Astrocyte (in vitro differentiated cells and primary cell): ENCODE measurements at regions not wholly inside any gene's neighbourhood (a gene's known extent, or its start where the extent isn't known, plus 50 kb on each side); places are given as distances from the start of the nearest gene placed in this dataset.

Experiments
- DNase-seq: peaks from one replicate; pipeline ENCODE4 v3.0.0-alpha.2; 2010; ENCODE audit warnings: low read depth
- FAIRE-seq: peaks from 2 replicates; lab custom pipeline; 2011; peaks lifted over from hg19 to GRCh38; lab: Jason Lieb, UNC
- H2AFZ ChIP-seq: 2 replicates; pipeline ENCODE4 v1.6.0; 2012; ENCODE audit warnings: low read depth, low read length, inconsistent platforms
- H3K27ac ChIP-seq: 2 replicates; pipeline ENCODE4 v1.5.1; 2011; ENCODE audit warnings: low read depth, low read length, inconsistent platforms
- H3K27me3 ChIP-seq: 2 replicates; pipeline ENCODE4 v1.6.0; 2011; ENCODE audit warnings: low read length, inconsistent platforms; ENCODE audit not compliant: insufficient read depth
- H3K36me3 ChIP-seq: 2 replicates; pipeline ENCODE4 v1.5.1; 2011; ENCODE audit warnings: low read length, inconsistent platforms; ENCODE audit not compliant: insufficient read depth
- H3K4me1 ChIP-seq: 2 replicates; pipeline ENCODE4 v1.5.1; 2011; ENCODE audit warnings: low read length, inconsistent platforms; ENCODE audit not compliant: insufficient read depth
- H3K4me2 ChIP-seq: 2 replicates; pipeline ENCODE4 v1.6.0; 2012; ENCODE audit warnings: low read length, inconsistent platforms
- H3K4me3 ChIP-seq: 2 replicates; pipeline ENCODE4 v1.5.1; 2011; ENCODE audit warnings: low read depth, mild to moderate bottlenecking, low read length, inconsistent platforms; ENCODE audit not compliant: insufficient read depth
- H3K79me2 ChIP-seq: 2 replicates; pipeline ENCODE4 v1.6.0; 2012; ENCODE audit warnings: mild to moderate bottlenecking, low read length, inconsistent platforms; ENCODE audit not compliant: insufficient read depth
- H3K9ac ChIP-seq: 2 replicates; pipeline ENCODE4 v1.6.0; 2012; ENCODE audit warnings: mild to moderate bottlenecking, low read length, inconsistent platforms
- H3K9me3 ChIP-seq: 2 replicates; pipeline ENCODE4 v1.5.1; 2012; ENCODE audit warnings: low read depth, mild to moderate bottlenecking, low read length, inconsistent platforms; ENCODE audit not compliant: insufficient read depth
- H4K20me1 ChIP-seq: 2 replicates; pipeline ENCODE4 v1.6.0; 2012; ENCODE audit warnings: low read length, inconsistent platforms; ENCODE audit not compliant: insufficient read depth
- H3K27ac Mint-ChIP-seq: one replicate; pipeline ENCODE4 v1.8.0; 2021; ENCODE audit warnings: mild to moderate bottlenecking, mixed read lengths; ENCODE audit not compliant: unreplicated experiment
- H3K27me3 Mint-ChIP-seq: one replicate; pipeline ENCODE4 v1.8.0; 2021; ENCODE audit warnings: low read depth, mixed read lengths; ENCODE audit not compliant: unreplicated experiment
- H3K36me3 Mint-ChIP-seq: one replicate; pipeline ENCODE4 v1.8.0; 2021; ENCODE audit warnings: low read depth, mixed read lengths; ENCODE audit not compliant: unreplicated experiment
- H3K4me1 Mint-ChIP-seq: one replicate; pipeline ENCODE4 v1.8.0; 2021; ENCODE audit warnings: low read depth, mixed read lengths; ENCODE audit not compliant: unreplicated experiment
- H3K4me3 Mint-ChIP-seq: one replicate; pipeline ENCODE4 v1.8.0; 2021; ENCODE audit warnings: mild to moderate bottlenecking, moderate library complexity, mixed read lengths; ENCODE audit not compliant: unreplicated experiment
- H3K9me3 Mint-ChIP-seq: one replicate; pipeline ENCODE4 v1.8.0; 2021; ENCODE audit warnings: mild to moderate bottlenecking, mixed read lengths; ENCODE audit not compliant: unreplicated experiment
- EZH2 ChIP-seq: IDR thresholded peaks from 2 replicates; pipeline ENCODE4 v1.6.1; 2012; ENCODE audit warnings: mild to moderate bottlenecking, low read length, inconsistent platforms; ENCODE audit not compliant: insufficient read depth
- TF ChIP-seq, protein P1 (sequence below): IDR thresholded peaks from 2 replicates; pipeline ENCODE4 v1.5.1; 2011; ENCODE audit warnings: low read depth, mild to moderate bottlenecking, inconsistent platforms, low read length, moderate library complexity; ENCODE audit not compliant: insufficient read depth

DNA sequence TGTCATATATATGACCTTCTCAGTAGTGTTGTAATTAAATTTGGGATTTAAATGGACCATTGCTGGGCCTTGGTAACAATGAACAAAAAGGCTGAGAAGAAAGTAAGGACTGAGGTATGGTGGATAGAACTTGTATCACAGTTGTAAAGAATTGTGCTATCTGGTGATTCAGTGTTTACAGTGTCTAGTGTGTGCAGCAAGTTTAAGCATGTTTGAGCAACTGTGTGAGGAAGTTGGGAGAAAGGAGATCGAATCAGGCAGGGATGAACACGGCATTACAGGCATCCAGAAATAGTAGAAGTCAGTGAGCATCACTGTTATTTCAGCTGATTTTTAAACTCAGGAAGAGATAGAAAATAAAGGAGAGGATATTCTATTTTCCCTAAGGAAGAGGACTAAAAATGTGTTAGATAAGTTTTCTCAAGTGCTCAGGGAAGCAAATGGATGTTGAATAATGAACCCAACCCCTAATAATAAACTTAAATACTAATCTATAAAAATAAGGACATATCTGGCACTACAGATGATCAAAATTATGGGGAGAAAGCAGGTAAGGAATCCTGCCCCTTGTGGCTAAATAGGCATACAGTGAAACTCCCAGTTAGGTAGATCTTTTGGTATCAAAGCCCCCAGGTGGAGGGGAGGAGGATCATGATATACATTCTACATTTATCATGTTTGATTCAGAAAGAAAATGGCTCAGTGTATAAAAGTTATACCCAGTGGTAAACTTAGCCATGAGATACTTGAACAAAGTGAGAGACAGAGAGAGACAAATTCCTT is 361.0 kb upstream of the ANO3 start:
- Histone ChIP-seq H3K36me3 (no peaks in the 10 kb centered on the region), H3K9ac (no peak overlapping the region), H3K4me3 (no peak overlapping the region), H3K27ac (no peak overlapping the region), H3K9me3 (no peaks in the 10 kb centered on the region), H3K79me2 (no peaks in the 10 kb centered on the region), H3K4me2 (no peak overlapping the region), H3K4me1 (no peaks in the 10 kb centered on the region), H3K27me3 (no peaks in the 10 kb centered on the region), H4K20me1 (no peaks in the 10 kb centered on the region), H2AFZ (no peak overlapping the region)
- DNase-seq: no peak
- FAIRE-seq: no peak
- no peaks in the 10 kb centered on the region for H3K4me1 Mint-ChIP-seq
- H3K36me3 Mint-ChIP-seq: no peaks in the 10 kb centered on the region
- H3K27ac Mint-ChIP-seq: no peak overlapping the region
- H3K9me3 Mint-ChIP-seq: no peaks in the 10 kb centered on the region
- no peak for TF ChIP-seq EZH2
- TF ChIP-seq, protein P1, sequence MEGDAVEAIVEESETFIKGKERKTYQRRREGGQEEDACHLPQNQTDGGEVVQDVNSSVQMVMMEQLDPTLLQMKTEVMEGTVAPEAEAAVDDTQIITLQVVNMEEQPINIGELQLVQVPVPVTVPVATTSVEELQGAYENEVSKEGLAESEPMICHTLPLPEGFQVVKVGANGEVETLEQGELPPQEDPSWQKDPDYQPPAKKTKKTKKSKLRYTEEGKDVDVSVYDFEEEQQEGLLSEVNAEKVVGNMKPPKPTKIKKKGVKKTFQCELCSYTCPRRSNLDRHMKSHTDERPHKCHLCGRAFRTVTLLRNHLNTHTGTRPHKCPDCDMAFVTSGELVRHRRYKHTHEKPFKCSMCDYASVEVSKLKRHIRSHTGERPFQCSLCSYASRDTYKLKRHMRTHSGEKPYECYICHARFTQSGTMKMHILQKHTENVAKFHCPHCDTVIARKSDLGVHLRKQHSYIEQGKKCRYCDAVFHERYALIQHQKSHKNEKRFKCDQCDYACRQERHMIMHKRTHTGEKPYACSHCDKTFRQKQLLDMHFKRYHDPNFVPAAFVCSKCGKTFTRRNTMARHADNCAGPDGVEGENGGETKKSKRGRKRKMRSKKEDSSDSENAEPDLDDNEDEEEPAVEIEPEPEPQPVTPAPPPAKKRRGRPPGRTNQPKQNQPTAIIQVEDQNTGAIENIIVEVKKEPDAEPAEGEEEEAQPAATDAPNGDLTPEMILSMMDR: no peak
- no peak overlapping the region for H3K4me3 Mint-ChIP-seq
- H3K27me3 Mint-ChIP-seq: no peaks in the 10 kb centered on the region

DNA sequence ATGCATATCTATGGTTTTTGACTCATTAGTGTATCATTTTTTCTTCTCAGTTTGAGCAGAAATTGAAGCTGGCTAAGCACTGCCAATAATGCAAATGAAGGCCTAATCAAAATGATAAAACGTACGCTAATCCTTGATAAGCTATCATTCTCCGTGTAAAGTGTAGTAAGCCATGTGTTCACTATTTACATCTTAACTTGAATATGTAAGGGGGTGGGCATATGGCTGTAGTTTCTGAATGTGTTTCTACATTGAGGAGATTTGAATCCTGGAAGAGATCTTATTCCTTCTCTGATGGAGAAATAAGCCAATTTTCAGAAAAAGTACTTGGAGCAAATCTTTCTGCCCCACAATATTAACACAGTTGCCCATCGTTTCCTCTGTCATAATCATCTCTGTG is 351.8 kb upstream of the ANO3 start:
- no peaks in the 10 kb centered on the region for H3K4me1 Mint-ChIP-seq
- H3K36me3 ChIP-seq: no peaks in the 10 kb centered on the region
- H4K20me1 ChIP-seq: no peaks in the 10 kb centered on the region
- no peak overlapping the region for H3K9ac ChIP-seq
- no peaks in the 10 kb centered on the region for H3K36me3 Mint-ChIP-seq
- DNase-seq (no peak), FAIRE-seq (no peak)
- H3K27me3 Mint-ChIP-seq: no peaks in the 10 kb centered on the region
- no peak overlapping the region for H3K27ac Mint-ChIP-seq
- H3K4me3 ChIP-seq: no peak overlapping the region
- H3K4me3 Mint-ChIP-seq: no peak overlapping the region
- no peaks in the 10 kb centered on the region for H3K4me1 ChIP-seq
- no peaks in the 10 kb centered on the region for H3K27me3 ChIP-seq
- TF ChIP-seq, protein P1: no peak
- no peak for TF ChIP-seq EZH2
- H3K9me3 Mint-ChIP-seq: no peaks in the 10 kb centered on the region
- H3K4me2 ChIP-seq: no peak overlapping the region
- H3K9me3 ChIP-seq: no peaks in the 10 kb centered on the region
- H3K27ac ChIP-seq: no peak overlapping the region
- no peak overlapping the region for H2AFZ ChIP-seq
- no peaks in the 10 kb centered on the region for H3K79me2 ChIP-seq

DNA sequence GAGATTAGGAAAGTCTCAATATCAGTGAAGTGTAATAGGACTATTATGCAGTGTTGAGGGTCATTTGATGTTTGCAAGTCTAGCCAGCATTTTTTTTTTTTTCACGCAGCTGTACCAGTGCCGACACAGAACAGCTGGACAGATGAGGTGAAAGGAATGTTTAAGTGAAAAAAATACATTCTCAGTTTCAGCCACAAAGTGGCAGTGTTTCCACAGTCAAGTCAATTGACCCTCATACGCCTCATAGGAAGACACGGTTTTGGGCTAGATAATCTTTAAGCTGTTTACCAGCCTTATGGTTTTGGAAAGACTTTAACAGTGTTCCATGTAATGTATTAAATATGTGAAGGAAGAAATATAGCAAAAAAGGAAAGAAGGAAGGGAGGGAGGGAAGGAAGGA is 349.9 kb upstream of the ANO3 start:
- no peaks in the 10 kb centered on the region for H3K36me3 Mint-ChIP-seq
- Histone ChIP-seq H3K4me2 (no peak overlapping the region), H3K27ac (no peak overlapping the region), H3K9me3 (no peaks in the 10 kb centered on the region), H3K4me3 (no peak overlapping the region), H3K9ac (no peak overlapping the region), H4K20me1 (no peaks in the 10 kb centered on the region), H3K36me3 (no peaks in the 10 kb centered on the region), H2AFZ (no peak overlapping the region), H3K4me1 (no peaks in the 10 kb centered on the region), H3K27me3 (no peaks in the 10 kb centered on the region), H3K79me2 (no peaks in the 10 kb centered on the region)
- no peaks in the 10 kb centered on the region for H3K27me3 Mint-ChIP-seq
- no peak overlapping the region for H3K4me3 Mint-ChIP-seq
- H3K27ac Mint-ChIP-seq: no peak overlapping the region
- H3K9me3 Mint-ChIP-seq: no peaks in the 10 kb centered on the region
- FAIRE-seq (peak; percentile 34), DNase-seq (peak; percentile 29)
- TF ChIP-seq, protein P1: peak; percentile 43
- TF ChIP-seq EZH2: no peak
- no peaks in the 10 kb centered on the region for H3K4me1 Mint-ChIP-seq
